ENCODE measurements at regions not wholly inside any gene's neighbourhood (a gene's known extent, or its start where the extent isn't known, plus 50 kb on each side); places are given as distances from the start of the nearest gene placed in this dataset.
"Not testable (repeated sequence)": the region's sequence is repeated elsewhere in the genome, so short reads cannot be mapped to it uniquely, and the experiment has no call there.

DNA sequence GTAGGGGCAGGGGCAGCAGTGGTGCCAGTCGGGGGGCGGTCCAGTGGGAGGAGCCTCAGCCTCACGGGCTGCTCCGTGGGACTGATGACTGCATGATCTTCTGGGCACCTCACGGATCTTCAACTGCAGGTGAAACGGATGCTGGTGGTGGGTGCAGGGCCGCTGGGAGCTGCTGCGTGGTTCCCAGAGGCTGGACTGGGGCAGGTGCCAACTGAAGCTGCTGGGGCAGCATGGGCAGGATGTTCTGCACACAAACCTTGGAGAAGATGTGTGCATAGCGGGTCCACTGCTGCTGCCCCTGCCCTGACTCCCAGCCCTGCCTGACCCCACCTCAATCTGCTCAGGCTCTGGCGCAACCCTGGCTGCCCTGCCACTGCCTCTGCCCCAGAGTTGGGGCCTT, 104.2 kb upstream of the TP53BP2 start:
- not testable (repeated sequence) for TF ChIP-seq POLR2A, POLR2AphosphoS5, EP300 (IDR thresholded peaks at IDR 0.05)
- TF ChIP-seq, protein P1, sequence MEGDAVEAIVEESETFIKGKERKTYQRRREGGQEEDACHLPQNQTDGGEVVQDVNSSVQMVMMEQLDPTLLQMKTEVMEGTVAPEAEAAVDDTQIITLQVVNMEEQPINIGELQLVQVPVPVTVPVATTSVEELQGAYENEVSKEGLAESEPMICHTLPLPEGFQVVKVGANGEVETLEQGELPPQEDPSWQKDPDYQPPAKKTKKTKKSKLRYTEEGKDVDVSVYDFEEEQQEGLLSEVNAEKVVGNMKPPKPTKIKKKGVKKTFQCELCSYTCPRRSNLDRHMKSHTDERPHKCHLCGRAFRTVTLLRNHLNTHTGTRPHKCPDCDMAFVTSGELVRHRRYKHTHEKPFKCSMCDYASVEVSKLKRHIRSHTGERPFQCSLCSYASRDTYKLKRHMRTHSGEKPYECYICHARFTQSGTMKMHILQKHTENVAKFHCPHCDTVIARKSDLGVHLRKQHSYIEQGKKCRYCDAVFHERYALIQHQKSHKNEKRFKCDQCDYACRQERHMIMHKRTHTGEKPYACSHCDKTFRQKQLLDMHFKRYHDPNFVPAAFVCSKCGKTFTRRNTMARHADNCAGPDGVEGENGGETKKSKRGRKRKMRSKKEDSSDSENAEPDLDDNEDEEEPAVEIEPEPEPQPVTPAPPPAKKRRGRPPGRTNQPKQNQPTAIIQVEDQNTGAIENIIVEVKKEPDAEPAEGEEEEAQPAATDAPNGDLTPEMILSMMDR (IDR thresholded peaks at IDR 0.05) = not testable (repeated sequence)
